NB4 (cell line): ENCODE measurements at regions not wholly inside any gene's neighbourhood (a gene's known extent, or its start where the extent isn't known, plus 50 kb on each side); places are given as distances from the start of the nearest gene placed in this dataset.

Experiments used
- CTCF ChIP-seq: IDR thresholded peaks from one replicate; pipeline ENCODE4 v1.5.1; 2012; ENCODE audit warnings: low read depth, low read length
- MAX ChIP-seq: IDR thresholded peaks from 2 replicates; pipeline ENCODE4 v1.6.1; 2011; ENCODE audit warnings: low read depth, low read length
- MYC ChIP-seq: IDR thresholded peaks from 2 replicates; pipeline ENCODE4 v1.6.1; 2011; ENCODE audit warnings: low read depth, low read length
- POLR2A ChIP-seq: IDR thresholded peaks from 2 replicates; pipeline ENCODE4 v1.6.1; 2011; ENCODE audit warnings: mild to moderate bottlenecking; ENCODE audit not compliant: insufficient read length; ENCODE audit errors: extremely low read depth

GRCh38 chr15:83352119-83352518, 67.7 kb upstream of the BNC1 start:
- TF ChIP-seq CTCF (no peak), POLR2A (no peak), MAX (no peak), MYC (no peak)
